ENCODE measurements at regions not wholly inside any gene's neighbourhood (a gene's known extent, or its start where the extent isn't known, plus 50 kb on each side); places are given as distances from the start of the nearest gene placed in this dataset.

DNA sequence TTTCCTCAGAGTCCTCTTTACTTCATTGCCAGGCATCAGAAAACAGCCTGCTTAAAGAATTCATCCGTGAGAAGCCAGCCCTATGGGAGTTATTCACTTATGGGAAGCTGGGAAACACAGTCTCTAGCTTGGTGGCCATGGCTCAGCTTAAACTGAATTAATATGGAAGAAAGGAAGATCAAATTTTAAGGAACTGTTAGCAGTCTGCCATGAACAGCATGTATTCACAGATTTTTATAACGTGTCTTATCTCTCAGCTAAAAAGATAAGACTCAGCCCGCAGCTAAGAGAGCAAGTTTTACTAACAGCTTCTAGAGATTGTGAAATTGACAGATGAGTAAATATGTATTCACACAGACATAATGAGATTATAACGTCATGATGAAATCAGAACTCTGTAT is 253.7 kb upstream of the RXFP2 start:
- peaks cover 11% of the 10 kb centered on the region for H3K4me1 ChIP-seq (ENCODE audit: insufficient read depth, low read length, poor library complexity, severe bottlenecking)
- TF ChIP-seq, protein P1, sequence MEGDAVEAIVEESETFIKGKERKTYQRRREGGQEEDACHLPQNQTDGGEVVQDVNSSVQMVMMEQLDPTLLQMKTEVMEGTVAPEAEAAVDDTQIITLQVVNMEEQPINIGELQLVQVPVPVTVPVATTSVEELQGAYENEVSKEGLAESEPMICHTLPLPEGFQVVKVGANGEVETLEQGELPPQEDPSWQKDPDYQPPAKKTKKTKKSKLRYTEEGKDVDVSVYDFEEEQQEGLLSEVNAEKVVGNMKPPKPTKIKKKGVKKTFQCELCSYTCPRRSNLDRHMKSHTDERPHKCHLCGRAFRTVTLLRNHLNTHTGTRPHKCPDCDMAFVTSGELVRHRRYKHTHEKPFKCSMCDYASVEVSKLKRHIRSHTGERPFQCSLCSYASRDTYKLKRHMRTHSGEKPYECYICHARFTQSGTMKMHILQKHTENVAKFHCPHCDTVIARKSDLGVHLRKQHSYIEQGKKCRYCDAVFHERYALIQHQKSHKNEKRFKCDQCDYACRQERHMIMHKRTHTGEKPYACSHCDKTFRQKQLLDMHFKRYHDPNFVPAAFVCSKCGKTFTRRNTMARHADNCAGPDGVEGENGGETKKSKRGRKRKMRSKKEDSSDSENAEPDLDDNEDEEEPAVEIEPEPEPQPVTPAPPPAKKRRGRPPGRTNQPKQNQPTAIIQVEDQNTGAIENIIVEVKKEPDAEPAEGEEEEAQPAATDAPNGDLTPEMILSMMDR (conservative IDR thresholded peaks at IDR 0.05; ENCODE audit: low read length), result no peak
- TF ChIP-seq EZH2phosphoT487 (IDR thresholded peaks at IDR 0.05; ENCODE audit: borderline replicate concordance), result no peak
- no peaks in the 10 kb centered on the region for H3K9me2 ChIP-seq (replicated peaks; ENCODE audit: low read depth, low read length)
- peak overlapping the region; percentile 81 for H2AFZ ChIP-seq (ENCODE audit: low read length)
- H3K4me2 ChIP-seq (ENCODE audit: low read depth, low read length, poor library complexity, severe bottlenecking), result peak overlapping the region; percentile 48
- H4K20me1 ChIP-seq (ENCODE audit: insufficient read depth, low read length, poor library complexity, severe bottlenecking), result no peaks in the 10 kb centered on the region
- no peak overlapping the region for H3K9ac ChIP-seq (ENCODE audit: low read depth, low read length, poor library complexity, severe bottlenecking)
- no peaks in the 10 kb centered on the region for H3K9me3 ChIP-seq (ENCODE audit: insufficient read depth, low read depth, low read length)
- H3K79me2 ChIP-seq (ENCODE audit: insufficient read depth, low read length), result no peaks in the 10 kb centered on the region
- no peaks in the 10 kb centered on the region for H3K36me3 ChIP-seq (ENCODE audit: insufficient read depth, low read length)
- H3F3A ChIP-seq (ENCODE audit: low read depth), result no peaks in the 10 kb centered on the region
- no peak overlapping the region for H3K4me3 ChIP-seq (ENCODE audit: low read length, poor library complexity, severe bottlenecking)
- H3K27me3 ChIP-seq (ENCODE audit: insufficient read depth, low read length, poor library complexity, severe bottlenecking), result no peaks in the 10 kb centered on the region

DNA sequence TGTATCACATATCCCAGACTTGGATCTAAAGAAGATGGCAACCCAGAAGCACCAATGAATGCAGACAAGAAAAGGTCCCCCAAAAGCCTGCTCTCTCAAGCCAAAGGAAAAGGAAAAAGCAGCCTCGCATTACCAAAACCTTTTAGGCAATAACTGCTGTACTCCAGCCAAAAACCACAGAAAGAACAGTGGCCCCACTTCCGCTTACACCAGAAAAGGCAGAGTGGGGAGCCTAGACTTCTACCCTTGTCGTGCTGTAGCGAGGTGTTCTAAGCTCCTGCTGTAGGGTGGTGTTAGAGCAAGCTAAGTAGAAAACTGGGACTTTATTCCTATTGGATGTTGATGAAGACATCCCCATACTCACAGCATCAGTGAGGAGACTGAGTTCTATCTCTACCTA is 244.0 kb upstream of the RXFP2 start:
- H3K79me2 ChIP-seq (ENCODE audit: insufficient read depth, low read length), result no peaks in the 10 kb centered on the region
- no peaks in the 10 kb centered on the region for H4K20me1 ChIP-seq (ENCODE audit: insufficient read depth, low read length, poor library complexity, severe bottlenecking)
- H3K9ac ChIP-seq (ENCODE audit: low read depth, low read length, poor library complexity, severe bottlenecking), result no peak overlapping the region
- no peak overlapping the region; the same call in 1 of the 2 replicates for H2AFZ ChIP-seq (ENCODE audit: low read length)
- H3K4me1 ChIP-seq (ENCODE audit: insufficient read depth, low read length, poor library complexity, severe bottlenecking), result peaks cover 11% of the 10 kb centered on the region
- peaks cover 9% of the 10 kb centered on the region; the same call in 1 of the 2 replicates for H3K9me3 ChIP-seq (ENCODE audit: insufficient read depth, low read depth, low read length)
- no peak overlapping the region for H3K4me2 ChIP-seq (ENCODE audit: low read depth, low read length, poor library complexity, severe bottlenecking)
- no peaks in the 10 kb centered on the region for H3F3A ChIP-seq (ENCODE audit: low read depth)
- H3K9me2 ChIP-seq (replicated peaks; ENCODE audit: low read depth, low read length), result no peaks in the 10 kb centered on the region
- TF ChIP-seq, protein P1 (conservative IDR thresholded peaks at IDR 0.05; ENCODE audit: low read length), result no peak
- no peak for TF ChIP-seq EZH2phosphoT487 (IDR thresholded peaks at IDR 0.05; ENCODE audit: borderline replicate concordance)
- H3K36me3 ChIP-seq (ENCODE audit: insufficient read depth, low read length), result no peaks in the 10 kb centered on the region
- no peaks in the 10 kb centered on the region for H3K27me3 ChIP-seq (ENCODE audit: insufficient read depth, low read length, poor library complexity, severe bottlenecking)
- H3K4me3 ChIP-seq (ENCODE audit: low read length, poor library complexity, severe bottlenecking), result no peak overlapping the region

DNA sequence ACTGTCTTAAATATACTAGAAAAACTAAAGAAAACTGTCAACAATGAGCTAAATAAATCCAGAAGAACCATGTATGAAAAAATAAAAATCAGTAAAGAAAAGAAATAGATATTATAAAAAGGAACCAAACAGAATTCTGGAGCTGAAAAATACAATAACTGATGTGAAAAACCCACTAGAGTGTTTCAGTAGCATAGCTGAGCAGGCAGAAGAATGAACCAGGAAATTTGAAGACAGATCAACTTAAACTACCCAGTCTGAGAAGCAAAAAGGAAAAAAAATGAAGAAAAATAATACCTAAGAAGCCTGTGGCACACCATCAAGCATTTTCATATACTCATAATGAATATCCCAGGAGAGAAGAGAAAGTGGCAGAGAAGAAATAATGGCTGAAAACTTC is 240.1 kb upstream of the RXFP2 start:
- no peak overlapping the region for H3K4me3 ChIP-seq (ENCODE audit: low read length, poor library complexity, severe bottlenecking)
- peaks cover 9% of the 10 kb centered on the region; the same call in 1 of the 2 replicates for H3K9me3 ChIP-seq (ENCODE audit: insufficient read depth, low read depth, low read length)
- no peak overlapping the region for H3K4me2 ChIP-seq (ENCODE audit: low read depth, low read length, poor library complexity, severe bottlenecking)
- H2AFZ ChIP-seq (ENCODE audit: low read length), result no peak overlapping the region
- no peaks in the 10 kb centered on the region for H3K79me2 ChIP-seq (ENCODE audit: insufficient read depth, low read length)
- H3K36me3 ChIP-seq (ENCODE audit: insufficient read depth, low read length), result no peaks in the 10 kb centered on the region
- no peak overlapping the region for H3K9ac ChIP-seq (ENCODE audit: low read depth, low read length, poor library complexity, severe bottlenecking)
- no peaks in the 10 kb centered on the region for H4K20me1 ChIP-seq (ENCODE audit: insufficient read depth, low read length, poor library complexity, severe bottlenecking)
- H3F3A ChIP-seq (ENCODE audit: low read depth), result no peaks in the 10 kb centered on the region
- no peaks in the 10 kb centered on the region for H3K27me3 ChIP-seq (ENCODE audit: insufficient read depth, low read length, poor library complexity, severe bottlenecking)
- peaks cover 9% of the 10 kb centered on the region for H3K4me1 ChIP-seq (ENCODE audit: insufficient read depth, low read length, poor library complexity, severe bottlenecking)
- no peaks in the 10 kb centered on the region for H3K9me2 ChIP-seq (replicated peaks; ENCODE audit: low read depth, low read length)
- TF ChIP-seq EZH2phosphoT487 (IDR thresholded peaks at IDR 0.05; ENCODE audit: borderline replicate concordance), result no peak
- TF ChIP-seq, protein P1 (conservative IDR thresholded peaks at IDR 0.05; ENCODE audit: low read length), result no peak

Data from Loucy (cell line).